Stimulated activated CD4-positive, alpha-beta T cell treated with anti-CD3 and anti-CD28 coated beads, Interleukin-1b, Interleukin-23, amount 100 ng/mL, for 48 hours (primary cell): ENCODE measurements at regions not wholly inside any gene's neighbourhood (a gene's known extent, or its start where the extent isn't known, plus 50 kb on each side); places are given as distances from the start of the nearest gene placed in this dataset.

Experiments
- DNase-seq: peaks from one replicate; pipeline ENCODE4 v3.0.0-alpha.2; 2020

- DNase-seq: no peak
Measured at GRCh38 chr6:100130630-100131029, 136.6 kb upstream of the MCHR2 start.

- DNase-seq: no peak
Measured at GRCh38 chr6:100126790-100127484, 132.9 kb upstream of the MCHR2 start.

- no peak for DNase-seq
Measured at GRCh38 chr6:100121854-100122609, 128.0 kb upstream of the MCHR2 start.

GRCh38 chr6:100119261-100119660, 125.2 kb upstream of the MCHR2 start:
- no peak for DNase-seq

- no peak for DNase-seq
Measured at GRCh38 chr6:100118301-100118700, 124.3 kb upstream of the MCHR2 start.

- DNase-seq: no peak
Measured at GRCh38 chr6:100117680-100118079, 123.7 kb upstream of the MCHR2 start.

- peak; percentile 6 for DNase-seq
Measured at GRCh38 chr6:100116411-100117194, 122.6 kb upstream of the MCHR2 start.

- DNase-seq: no peak
Measured at GRCh38 chr6:100115407-100116101, 121.5 kb upstream of the MCHR2 start.

GRCh38 chr6:100112855-100113508, 119.0 kb upstream of the MCHR2 start:
- DNase-seq: no peak

- no peak for DNase-seq
Measured at GRCh38 chr6:100105919-100106529, 112.0 kb upstream of the MCHR2 start.

- no peak for DNase-seq
Measured at GRCh38 chr6:100105138-100105537, 111.1 kb upstream of the MCHR2 start.

- no peak for DNase-seq
Measured at GRCh38 chr6:100103931-100104330, 109.9 kb upstream of the MCHR2 start.

- DNase-seq: no peak
Measured at GRCh38 chr6:100103194-100103593, 109.2 kb upstream of the MCHR2 start.

GRCh38 chr6:100101644-100102043, 107.6 kb upstream of the MCHR2 start:
- DNase-seq: no peak

GRCh38 chr6:100100776-100101175, 106.8 kb upstream of the MCHR2 start:
- no peak for DNase-seq

GRCh38 chr6:100099189-100100074, 105.4 kb upstream of the MCHR2 start:
- DNase-seq: no peak

GRCh38 chr6:100096936-100097335, 102.9 kb upstream of the MCHR2 start:
- no peak for DNase-seq

GRCh38 chr6:100096341-100096740, 102.3 kb upstream of the MCHR2 start:
- no peak for DNase-seq

- DNase-seq: no peak
Measured at GRCh38 chr6:100093405-100093804, 99.4 kb upstream of the MCHR2 start.

GRCh38 chr6:100088009-100088408, 94.0 kb upstream of the MCHR2 start:
- no peak for DNase-seq

- no peak for DNase-seq
Measured at GRCh38 chr6:100084991-100085364, 91.0 kb upstream of the MCHR2 start.
